ENCODE measurements at regions not wholly inside any gene's neighbourhood (a gene's known extent, or its start where the extent isn't known, plus 50 kb on each side); places are given as distances from the start of the nearest gene placed in this dataset.

DNA sequence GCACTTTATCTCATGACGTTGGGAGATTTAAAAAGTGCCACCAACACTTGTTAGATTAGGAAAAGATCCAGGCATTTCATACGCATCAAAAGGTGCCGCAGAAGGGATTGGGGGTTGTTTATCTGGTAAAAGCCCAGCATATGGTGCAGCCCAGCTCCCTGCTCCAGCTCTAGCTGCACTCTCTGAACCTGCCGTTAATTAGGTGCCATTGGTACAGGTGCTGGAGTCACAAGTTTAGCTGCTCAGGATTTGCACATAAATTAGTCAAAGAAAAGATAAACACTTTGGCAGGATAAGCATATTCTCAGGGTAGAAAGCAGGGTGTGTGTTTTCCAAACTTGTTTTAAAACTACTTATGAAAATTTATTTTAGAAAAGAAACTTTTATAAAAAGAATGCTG lies 932.6 kb upstream of the TMEM132C start:
- Histone ChIP-seq H3K27ac (ENCODE audit: low read depth) (no peak overlapping the region), H3K4me2 (no peak overlapping the region), H3F3A (replicated peaks; ENCODE audit: low read depth) (no peaks in the 10 kb centered on the region), H3K27me3 (ENCODE audit: insufficient read depth) (no peaks in the 10 kb centered on the region), H3K79me2 (replicated peaks; ENCODE audit: insufficient read depth) (no peaks in the 10 kb centered on the region), H3K9me2 (ENCODE audit: insufficient read depth) (no peaks in the 10 kb centered on the region), H3K4me1 (ENCODE audit: insufficient read depth) (no peaks in the 10 kb centered on the region), H3K36me3 (ENCODE audit: insufficient read depth) (no peaks in the 10 kb centered on the region), H3K4me3 (no peak overlapping the region), H4K20me1 (replicated peaks; ENCODE audit: insufficient read depth) (no peaks in the 10 kb centered on the region), H2AFZ (no peak overlapping the region)
- ATAC-seq (no peak), DNase-seq (ENCODE audit: low spot score) (no peak)
- Mint-ChIP-seq H3K9me3 (peaks cover 98% of the 10 kb centered on the region), H3K27ac (no peak overlapping the region), H3K36me3 (ENCODE audit: low read depth) (peaks cover 31% of the 10 kb centered on the region), H3K27me3 (ENCODE audit: insufficient read depth, low read depth, poor library complexity) (no peaks in the 10 kb centered on the region), H3K4me3 (no peak overlapping the region), H3K4me1 (no peaks in the 10 kb centered on the region)
- TF ChIP-seq, protein P1, sequence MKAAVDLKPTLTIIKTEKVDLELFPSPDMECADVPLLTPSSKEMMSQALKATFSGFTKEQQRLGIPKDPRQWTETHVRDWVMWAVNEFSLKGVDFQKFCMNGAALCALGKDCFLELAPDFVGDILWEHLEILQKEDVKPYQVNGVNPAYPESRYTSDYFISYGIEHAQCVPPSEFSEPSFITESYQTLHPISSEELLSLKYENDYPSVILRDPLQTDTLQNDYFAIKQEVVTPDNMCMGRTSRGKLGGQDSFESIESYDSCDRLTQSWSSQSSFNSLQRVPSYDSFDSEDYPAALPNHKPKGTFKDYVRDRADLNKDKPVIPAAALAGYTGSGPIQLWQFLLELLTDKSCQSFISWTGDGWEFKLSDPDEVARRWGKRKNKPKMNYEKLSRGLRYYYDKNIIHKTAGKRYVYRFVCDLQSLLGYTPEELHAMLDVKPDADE (IDR thresholded peaks at IDR 0.05) = no peak
- TF ChIP-seq, protein P2, sequence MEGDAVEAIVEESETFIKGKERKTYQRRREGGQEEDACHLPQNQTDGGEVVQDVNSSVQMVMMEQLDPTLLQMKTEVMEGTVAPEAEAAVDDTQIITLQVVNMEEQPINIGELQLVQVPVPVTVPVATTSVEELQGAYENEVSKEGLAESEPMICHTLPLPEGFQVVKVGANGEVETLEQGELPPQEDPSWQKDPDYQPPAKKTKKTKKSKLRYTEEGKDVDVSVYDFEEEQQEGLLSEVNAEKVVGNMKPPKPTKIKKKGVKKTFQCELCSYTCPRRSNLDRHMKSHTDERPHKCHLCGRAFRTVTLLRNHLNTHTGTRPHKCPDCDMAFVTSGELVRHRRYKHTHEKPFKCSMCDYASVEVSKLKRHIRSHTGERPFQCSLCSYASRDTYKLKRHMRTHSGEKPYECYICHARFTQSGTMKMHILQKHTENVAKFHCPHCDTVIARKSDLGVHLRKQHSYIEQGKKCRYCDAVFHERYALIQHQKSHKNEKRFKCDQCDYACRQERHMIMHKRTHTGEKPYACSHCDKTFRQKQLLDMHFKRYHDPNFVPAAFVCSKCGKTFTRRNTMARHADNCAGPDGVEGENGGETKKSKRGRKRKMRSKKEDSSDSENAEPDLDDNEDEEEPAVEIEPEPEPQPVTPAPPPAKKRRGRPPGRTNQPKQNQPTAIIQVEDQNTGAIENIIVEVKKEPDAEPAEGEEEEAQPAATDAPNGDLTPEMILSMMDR (conservative IDR thresholded peaks at IDR 0.05; ENCODE audit: low read depth in 2 of 2) = no peak
- no peak for TF ChIP-seq ZNF114 (CRISPR knock-in tag; IDR thresholded peaks at IDR 0.05)
- no peak for TF ChIP-seq POLR2AphosphoS5 (IDR thresholded peaks at IDR 0.05; ENCODE audit: low read depth)
- TF ChIP-seq, protein P3, sequence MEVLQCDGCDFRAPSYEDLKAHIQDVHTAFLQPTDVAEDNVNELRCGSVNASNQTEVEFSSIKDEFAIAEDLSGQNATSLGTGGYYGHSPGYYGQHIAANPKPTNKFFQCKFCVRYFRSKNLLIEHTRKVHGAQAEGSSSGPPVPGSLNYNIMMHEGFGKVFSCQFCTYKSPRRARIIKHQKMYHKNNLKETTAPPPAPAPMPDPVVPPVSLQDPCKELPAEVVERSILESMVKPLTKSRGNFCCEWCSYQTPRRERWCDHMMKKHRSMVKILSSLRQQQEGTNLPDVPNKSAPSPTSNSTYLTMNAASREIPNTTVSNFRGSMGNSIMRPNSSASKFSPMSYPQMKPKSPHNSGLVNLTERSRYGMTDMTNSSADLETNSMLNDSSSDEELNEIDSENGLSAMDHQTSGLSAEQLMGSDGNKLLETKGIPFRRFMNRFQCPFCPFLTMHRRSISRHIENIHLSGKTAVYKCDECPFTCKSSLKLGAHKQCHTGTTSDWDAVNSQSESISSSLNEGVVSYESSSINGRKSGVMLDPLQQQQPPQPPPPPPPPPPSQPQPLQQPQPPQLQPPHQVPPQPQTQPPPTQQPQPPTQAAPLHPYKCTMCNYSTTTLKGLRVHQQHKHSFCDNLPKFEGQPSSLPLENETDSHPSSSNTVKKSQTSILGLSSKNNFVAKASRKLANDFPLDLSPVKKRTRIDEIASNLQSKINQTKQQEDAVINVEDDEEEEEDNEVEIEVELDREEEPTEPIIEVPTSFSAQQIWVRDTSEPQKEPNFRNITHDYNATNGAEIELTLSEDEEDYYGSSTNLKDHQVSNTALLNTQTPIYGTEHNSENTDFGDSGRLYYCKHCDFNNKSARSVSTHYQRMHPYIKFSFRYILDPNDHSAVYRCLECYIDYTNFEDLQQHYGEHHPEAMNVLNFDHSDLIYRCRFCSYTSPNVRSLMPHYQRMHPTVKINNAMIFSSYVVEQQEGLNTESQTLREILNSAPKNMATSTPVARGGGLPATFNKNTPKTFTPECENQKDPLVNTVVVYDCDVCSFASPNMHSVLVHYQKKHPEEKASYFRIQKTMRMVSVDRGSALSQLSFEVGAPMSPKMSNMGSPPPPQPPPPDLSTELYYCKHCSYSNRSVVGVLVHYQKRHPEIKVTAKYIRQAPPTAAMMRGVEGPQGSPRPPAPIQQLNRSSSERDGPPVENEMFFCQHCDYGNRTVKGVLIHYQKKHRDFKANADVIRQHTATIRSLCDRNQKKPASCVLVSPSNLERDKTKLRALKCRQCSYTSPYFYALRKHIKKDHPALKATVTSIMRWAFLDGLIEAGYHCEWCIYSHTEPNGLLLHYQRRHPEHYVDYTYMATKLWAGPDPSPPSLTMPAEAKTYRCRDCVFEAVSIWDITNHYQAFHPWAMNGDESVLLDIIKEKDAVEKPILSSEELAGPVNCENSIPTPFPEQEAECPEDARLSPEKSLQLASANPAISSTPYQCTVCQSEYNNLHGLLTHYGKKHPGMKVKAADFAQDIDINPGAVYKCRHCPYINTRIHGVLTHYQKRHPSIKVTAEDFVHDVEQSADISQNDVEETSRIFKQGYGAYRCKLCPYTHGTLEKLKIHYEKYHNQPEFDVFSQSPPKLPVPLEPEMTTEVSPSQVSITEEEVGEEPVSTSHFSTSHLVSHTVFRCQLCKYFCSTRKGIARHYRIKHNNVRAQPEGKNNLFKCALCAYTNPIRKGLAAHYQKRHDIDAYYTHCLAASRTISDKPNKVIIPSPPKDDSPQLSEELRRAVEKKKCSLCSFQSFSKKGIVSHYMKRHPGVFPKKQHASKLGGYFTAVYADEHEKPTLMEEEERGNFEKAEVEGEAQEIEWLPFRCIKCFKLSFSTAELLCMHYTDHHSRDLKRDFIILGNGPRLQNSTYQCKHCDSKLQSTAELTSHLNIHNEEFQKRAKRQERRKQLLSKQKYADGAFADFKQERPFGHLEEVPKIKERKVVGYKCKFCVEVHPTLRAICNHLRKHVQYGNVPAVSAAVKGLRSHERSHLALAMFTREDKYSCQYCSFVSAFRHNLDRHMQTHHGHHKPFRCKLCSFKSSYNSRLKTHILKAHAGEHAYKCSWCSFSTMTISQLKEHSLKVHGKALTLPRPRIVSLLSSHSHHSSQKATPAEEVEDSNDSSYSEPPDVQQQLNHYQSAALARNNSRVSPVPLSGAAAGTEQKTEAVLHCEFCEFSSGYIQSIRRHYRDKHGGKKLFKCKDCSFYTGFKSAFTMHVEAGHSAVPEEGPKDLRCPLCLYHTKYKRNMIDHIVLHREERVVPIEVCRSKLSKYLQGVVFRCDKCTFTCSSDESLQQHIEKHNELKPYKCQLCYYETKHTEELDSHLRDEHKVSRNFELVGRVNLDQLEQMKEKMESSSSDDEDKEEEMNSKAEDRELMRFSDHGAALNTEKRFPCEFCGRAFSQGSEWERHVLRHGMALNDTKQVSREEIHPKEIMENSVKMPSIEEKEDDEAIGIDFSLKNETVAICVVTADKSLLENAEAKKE (CRISPR knock-in tag; IDR thresholded peaks at IDR 0.05) = no peak
- no peak for TF ChIP-seq EZH2 (IDR thresholded peaks at IDR 0.05; ENCODE audit: low read depth, unreplicated experiment)
- TF ChIP-seq EZH2phosphoT487 (IDR thresholded peaks at IDR 0.05; ENCODE audit: unreplicated experiment) = no peak
